ENCODE measurements at regions not wholly inside any gene's neighbourhood (a gene's known extent, or its start where the extent isn't known, plus 50 kb on each side); places are given as distances from the start of the nearest gene placed in this dataset.

DNA sequence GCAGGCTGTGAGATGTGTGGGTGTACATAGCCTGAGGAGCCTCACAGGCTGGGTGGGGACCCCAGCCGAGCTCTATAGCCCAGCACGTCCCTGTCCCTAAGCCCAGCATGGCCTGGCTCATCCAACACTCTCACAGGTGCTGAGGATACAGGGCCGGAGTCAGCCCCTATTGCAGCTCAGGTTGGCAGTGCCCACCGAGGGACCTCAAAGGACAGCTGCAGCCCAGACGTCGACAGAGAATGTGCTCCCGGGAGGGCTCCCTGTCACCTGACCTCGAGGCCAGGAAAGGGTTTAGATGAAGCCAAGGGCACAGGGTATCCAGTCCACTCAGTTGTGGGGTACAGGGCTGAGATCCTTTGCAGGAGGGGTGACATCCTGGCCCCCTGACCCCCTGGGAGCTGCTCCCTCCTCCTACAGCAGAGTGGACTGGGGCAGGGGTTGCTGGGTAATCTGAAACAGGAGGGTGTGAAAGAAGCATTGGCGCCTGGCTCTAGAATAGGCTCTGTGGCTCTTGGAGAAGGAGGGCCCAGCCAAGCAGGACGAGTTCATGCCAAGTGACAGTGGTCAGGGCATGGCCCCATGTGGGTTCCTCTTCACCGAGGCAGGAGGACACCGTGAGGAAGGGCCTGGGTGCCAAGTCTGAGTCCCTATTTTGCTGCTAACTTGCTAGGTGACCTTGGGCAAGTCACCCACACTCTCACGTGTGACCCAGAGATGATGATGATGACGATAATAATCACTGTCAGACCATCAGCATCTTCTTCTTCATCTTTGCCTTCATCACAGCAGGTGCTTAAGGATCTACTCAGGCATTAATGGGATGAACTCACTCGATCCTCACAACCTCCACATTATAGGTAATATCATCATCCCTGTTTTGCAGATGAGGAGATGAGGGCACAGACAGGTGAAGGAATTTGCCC lies 68.0 kb downstream of the RMI2 start:
- Histone ChIP-seq H3K36me3 (replicated peaks; ENCODE audit: low read depth, low read length) (no peaks in the 10 kb centered on the region), H2AFZ (ENCODE audit: low read depth, low read length) (no peak overlapping the region), H3K9ac (ENCODE audit: low read length) (no peak overlapping the region), H3K27me3 (ENCODE audit: low read depth, low read length) (peaks cover 9% of the 10 kb centered on the region; the same call in 1 of the 2 replicates), H3K27ac (ENCODE audit: low read length) (no peak overlapping the region), H3K4me3 (ENCODE audit: low read length) (no peak overlapping the region), H3K4me2 (ENCODE audit: low read length) (no peak overlapping the region), H3K4me1 (ENCODE audit: low read length) (no peaks in the 10 kb centered on the region), H3K9me3 (ENCODE audit: insufficient read depth, low read length) (no peaks in the 10 kb centered on the region), H3K79me2 (ENCODE audit: low read length) (no peaks in the 10 kb centered on the region), H4K20me1 (ENCODE audit: insufficient read depth, low read length) (no peaks in the 10 kb centered on the region)
- no peak for TF ChIP-seq EZH2phosphoT487 (IDR thresholded peaks at IDR 0.05; ENCODE audit: low read depth)
- TF ChIP-seq, protein P1, sequence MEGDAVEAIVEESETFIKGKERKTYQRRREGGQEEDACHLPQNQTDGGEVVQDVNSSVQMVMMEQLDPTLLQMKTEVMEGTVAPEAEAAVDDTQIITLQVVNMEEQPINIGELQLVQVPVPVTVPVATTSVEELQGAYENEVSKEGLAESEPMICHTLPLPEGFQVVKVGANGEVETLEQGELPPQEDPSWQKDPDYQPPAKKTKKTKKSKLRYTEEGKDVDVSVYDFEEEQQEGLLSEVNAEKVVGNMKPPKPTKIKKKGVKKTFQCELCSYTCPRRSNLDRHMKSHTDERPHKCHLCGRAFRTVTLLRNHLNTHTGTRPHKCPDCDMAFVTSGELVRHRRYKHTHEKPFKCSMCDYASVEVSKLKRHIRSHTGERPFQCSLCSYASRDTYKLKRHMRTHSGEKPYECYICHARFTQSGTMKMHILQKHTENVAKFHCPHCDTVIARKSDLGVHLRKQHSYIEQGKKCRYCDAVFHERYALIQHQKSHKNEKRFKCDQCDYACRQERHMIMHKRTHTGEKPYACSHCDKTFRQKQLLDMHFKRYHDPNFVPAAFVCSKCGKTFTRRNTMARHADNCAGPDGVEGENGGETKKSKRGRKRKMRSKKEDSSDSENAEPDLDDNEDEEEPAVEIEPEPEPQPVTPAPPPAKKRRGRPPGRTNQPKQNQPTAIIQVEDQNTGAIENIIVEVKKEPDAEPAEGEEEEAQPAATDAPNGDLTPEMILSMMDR (IDR thresholded peaks at IDR 0.05; ENCODE audit: low read depth, low read length) = no peak

DNA sequence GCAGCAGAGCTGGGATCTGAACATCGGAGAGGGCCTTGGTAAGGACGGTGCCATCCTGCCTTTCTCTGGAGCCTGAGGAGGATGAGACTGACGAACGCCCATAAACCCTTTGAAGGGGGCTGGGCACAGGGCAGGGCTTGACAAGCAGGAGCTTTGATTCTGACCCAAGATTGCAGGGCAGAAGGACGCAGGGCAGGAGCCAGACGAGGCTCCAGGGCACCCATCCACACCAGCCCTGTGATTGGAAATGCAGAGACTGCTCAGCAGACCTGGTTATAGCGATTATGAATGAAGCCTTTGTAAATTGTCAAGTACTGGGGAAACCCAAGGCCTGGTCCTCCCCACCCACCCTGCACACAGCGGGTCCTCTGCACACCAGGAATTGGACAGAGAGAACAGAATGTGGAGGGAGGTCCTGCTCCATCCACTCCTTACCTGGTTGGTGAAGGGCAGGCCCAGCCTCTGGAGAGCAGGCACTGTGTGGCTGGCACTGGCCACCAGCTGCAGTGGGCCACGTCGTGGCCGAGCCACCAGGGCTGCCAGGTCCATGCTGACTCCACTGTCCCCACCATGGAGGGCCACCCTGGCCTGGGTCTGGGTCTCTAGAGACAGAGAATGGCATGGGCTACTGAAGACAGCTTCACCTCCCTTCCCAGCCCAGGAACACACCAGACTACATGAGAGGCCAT lies 68.8 kb downstream of the RMI2 start:
- no peaks in the 10 kb centered on the region for H3K36me3 ChIP-seq (replicated peaks; ENCODE audit: low read depth, low read length)
- H2AFZ ChIP-seq (ENCODE audit: low read depth, low read length) = no peak overlapping the region
- TF ChIP-seq EZH2phosphoT487 (IDR thresholded peaks at IDR 0.05; ENCODE audit: low read depth) = no peak
- TF ChIP-seq, protein P1 (IDR thresholded peaks at IDR 0.05; ENCODE audit: low read depth, low read length) = no peak
- no peaks in the 10 kb centered on the region for H4K20me1 ChIP-seq (ENCODE audit: insufficient read depth, low read length)
- peaks cover 9% of the 10 kb centered on the region; the same call in 1 of the 2 replicates for H3K27me3 ChIP-seq (ENCODE audit: low read depth, low read length)
- no peaks in the 10 kb centered on the region for H3K4me1 ChIP-seq (ENCODE audit: low read length)
- H3K4me2 ChIP-seq (ENCODE audit: low read length) = no peak overlapping the region
- no peaks in the 10 kb centered on the region for H3K9me3 ChIP-seq (ENCODE audit: insufficient read depth, low read length)
- H3K9ac ChIP-seq (ENCODE audit: low read length) = no peak overlapping the region
- H3K4me3 ChIP-seq (ENCODE audit: low read length) = no peak overlapping the region
- no peaks in the 10 kb centered on the region for H3K79me2 ChIP-seq (ENCODE audit: low read length)
- H3K27ac ChIP-seq (ENCODE audit: low read length) = no peak overlapping the region

DNA sequence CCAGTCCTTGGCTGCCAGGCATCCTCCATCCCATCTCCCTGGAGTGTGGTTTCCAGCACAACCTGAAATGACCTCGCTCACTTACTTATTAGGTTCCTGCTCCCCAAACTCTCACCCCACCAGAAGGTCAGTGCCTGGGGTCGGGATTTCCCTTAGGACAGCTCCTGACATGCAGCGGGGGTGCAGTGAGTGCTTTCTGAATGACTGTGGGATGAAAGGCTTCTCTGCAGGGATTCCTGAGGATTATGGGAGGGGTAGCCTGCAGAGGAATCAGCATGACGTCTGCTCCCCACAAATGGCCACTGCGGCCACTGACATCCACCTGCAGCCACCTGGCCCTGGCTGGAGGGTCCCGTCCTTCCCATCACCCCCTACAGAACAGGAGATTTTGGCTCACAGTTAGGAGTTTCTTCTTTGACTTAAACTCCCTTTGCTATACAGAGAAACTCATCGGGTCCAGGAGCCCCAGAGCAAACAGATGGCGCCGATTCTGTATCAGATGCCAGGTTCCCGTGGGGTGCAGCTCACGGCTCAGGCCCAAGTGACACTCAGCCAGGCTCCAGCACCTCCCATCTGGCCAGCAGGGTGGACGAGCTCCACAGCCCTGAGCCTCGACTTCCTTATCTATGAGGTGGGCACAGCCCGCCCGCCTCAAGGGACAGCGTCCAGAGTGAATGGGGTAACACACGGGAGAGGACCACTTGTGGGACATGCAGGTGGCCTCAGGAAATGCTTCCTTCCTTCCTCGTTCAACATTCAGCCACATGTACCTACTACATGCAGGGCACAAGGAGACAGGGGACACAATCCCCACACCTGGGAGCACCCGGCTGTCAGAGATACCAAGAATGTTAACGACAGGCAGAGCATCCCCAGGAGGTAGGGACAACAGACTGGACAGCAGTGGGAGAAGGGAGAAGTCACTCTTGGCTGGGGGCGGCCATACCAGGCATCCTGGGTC lies 69.8 kb downstream of the RMI2 start:
- TF ChIP-seq, protein P1 (IDR thresholded peaks at IDR 0.05; ENCODE audit: low read depth, low read length) = no peak
- no peak for TF ChIP-seq EZH2phosphoT487 (IDR thresholded peaks at IDR 0.05; ENCODE audit: low read depth)
- Histone ChIP-seq H2AFZ (ENCODE audit: low read depth, low read length) (no peak overlapping the region), H4K20me1 (ENCODE audit: insufficient read depth, low read length) (no peaks in the 10 kb centered on the region), H3K36me3 (replicated peaks; ENCODE audit: low read depth, low read length) (no peaks in the 10 kb centered on the region), H3K4me2 (ENCODE audit: low read length) (no peak overlapping the region), H3K9me3 (ENCODE audit: insufficient read depth, low read length) (no peaks in the 10 kb centered on the region), H3K27ac (ENCODE audit: low read length) (no peak overlapping the region), H3K27me3 (ENCODE audit: low read depth, low read length) (peaks cover 9% of the 10 kb centered on the region; the same call in 1 of the 2 replicates), H3K4me3 (ENCODE audit: low read length) (no peak overlapping the region), H3K79me2 (ENCODE audit: low read length) (no peaks in the 10 kb centered on the region), H3K9ac (ENCODE audit: low read length) (no peak overlapping the region), H3K4me1 (ENCODE audit: low read length) (no peaks in the 10 kb centered on the region)
